CD4-positive, alpha-beta T cell (primary cell): ENCODE measurements at regions not wholly inside any gene's neighbourhood (a gene's known extent, or its start where the extent isn't known, plus 50 kb on each side); places are given as distances from the start of the nearest gene placed in this dataset.

Source experiments
- ATAC-seq: fragments of 200-7000 bp; cut with Tn5 transposase; one replicate; pipeline ENCODE4 v1.10.0; 2022; ENCODE audit warnings: mild to moderate bottlenecking; ENCODE audit not compliant: poor library complexity
- CTCF ChIA-PET: fragments of 350-600 bp; sonication (Branson Sonifier 250); formaldehyde crosslinking; loops from one replicate; lab custom pipeline; 2021; ENCODE audit warnings: antibody characterized with exemption, inconsistent platforms; lab: Charles Lee
- POLR2A ChIA-PET: fragments of 350-600 bp; sonication (Branson Sonifier 250); formaldehyde crosslinking; loops from one replicate; lab custom pipeline; 2021; ENCODE audit warnings: antibody characterized with exemption, inconsistent platforms; lab: Charles Lee
- DNase-seq, 14 experiments: peaks; one replicate each; pipeline ENCODE4 v3.0.0-alpha.2; 2013 to 2020; ENCODE audit warnings: mixed read lengths in 2 of 14
- H3K27ac ChIP-seq, 2 donors: one replicate each; pipeline versions ENCODE4 v1.5.1 to v1.7.0; 2013; ENCODE audit warnings: low read length in 2 of 2, low read depth in 1 of 2, mild to moderate bottlenecking in 1 of 2
- H3K27me3 ChIP-seq, 2 experiments: 1 replicate in 1 of 2; 2 replicates in 1 of 2; pipeline versions ENCODE4 v1.6.1 to v1.7.0; 2013; ENCODE audit warnings: low read length in 2 of 2, control low read depth in 1 of 2, mild to moderate bottlenecking in 1 of 2, moderate library complexity in 1 of 2; ENCODE audit not compliant: insufficient read depth in 2 of 2, control insufficient read depth in 1 of 2
- H3K36me3 ChIP-seq: one replicate; pipeline ENCODE4 v1.6.1; 2013; ENCODE audit warnings: low read length, control low read depth; ENCODE audit not compliant: insufficient read depth
- H3K4me1 ChIP-seq: one replicate; pipeline ENCODE4 v1.6.1; 2013; ENCODE audit warnings: low read length, control low read depth; ENCODE audit not compliant: insufficient read depth
- H3K4me3 ChIP-seq: one replicate; pipeline ENCODE4 v1.5.1; 2013; ENCODE audit warnings: mild to moderate bottlenecking, low read length, moderate library complexity
- H3K9me3 ChIP-seq, 2 experiments: 1 replicate in 1 of 2; 2 replicates in 1 of 2; pipeline versions ENCODE4 v1.6.1 to v1.7.0; 2013; ENCODE audit warnings: low read length in 2 of 2, mild to moderate bottlenecking in 2 of 2, control low read depth in 1 of 2, moderate library complexity in 1 of 2; ENCODE audit not compliant: control insufficient read depth in 1 of 2, insufficient read depth in 1 of 2
- H3K27ac Mint-ChIP-seq: one replicate; pipeline ENCODE4 v1.8.0; 2020; ENCODE audit warnings: mixed read lengths
- H3K27me3 Mint-ChIP-seq: one replicate; pipeline ENCODE4 v1.8.0; 2021; ENCODE audit warnings: mixed read lengths
- H3K36me3 Mint-ChIP-seq: one replicate; pipeline ENCODE4 v1.8.0; 2021; ENCODE audit warnings: low read depth, mixed read lengths
- H3K4me1 Mint-ChIP-seq: one replicate; pipeline ENCODE4 v1.8.0; 2021; ENCODE audit warnings: low read depth, mixed read lengths
- H3K4me3 Mint-ChIP-seq: one replicate; pipeline ENCODE4 v1.8.0; 2020; ENCODE audit warnings: mild to moderate bottlenecking, mixed read lengths
- H3K9me3 Mint-ChIP-seq: one replicate; pipeline ENCODE4 v1.8.0; 2020; ENCODE audit warnings: mixed read lengths
- CTCF ChIP-seq: fragments of 200-600 bp; IDR thresholded peaks from one replicate; pipeline ENCODE4 v1.8.0; 2022; ENCODE audit warnings: antibody characterized with exemption, mild to moderate bottlenecking
- intact Hi-C, 2 experiments: fragments of 100-400 bp; cut with DNase I in 1 of 2; cut with micrococcal nuclease in 1 of 2; formaldehyde crosslinking; loops; one replicate each; pipeline versions ENCODE4 v1.15.1 to v1.9.0; 2023 to 2025; cut with DNase I, micrococcal nuclease

GRCh38 chr5:9877488-9877887, 247.3 kb upstream of the TAS2R1 start:
- no peaks in the 10 kb centered on the region for H3K27me3 ChIP-seq
- ChIA-PET CTCF (no interaction called here), POLR2A (no interaction called here)
- H3K36me3 ChIP-seq, result no peaks in the 10 kb centered on the region
- Mint-ChIP-seq H3K36me3 (no peaks in the 10 kb centered on the region), H3K27ac (no peak overlapping the region), H3K9me3 (peaks cover 3% of the 10 kb centered on the region), H3K4me1 (no peaks in the 10 kb centered on the region), H3K4me3 (no peak overlapping the region), H3K27me3 (no peaks in the 10 kb centered on the region)
- peaks cover 0 to 3% of the 10 kb centered on the region in 2 experiments for H3K9me3 ChIP-seq
- DNase-seq (no peak), ATAC-seq (no peak)
- TF ChIP-seq CTCF, result no peak
- H3K27ac ChIP-seq, result no peak overlapping the region
- no peak overlapping the region for H3K4me3 ChIP-seq
- intact Hi-C loops, result no loop called here
- no peaks in the 10 kb centered on the region for H3K4me1 ChIP-seq

- Mint-ChIP-seq H3K9me3 (peaks cover 3% of the 10 kb centered on the region), H3K4me1 (no peaks in the 10 kb centered on the region), H3K27me3 (no peaks in the 10 kb centered on the region), H3K27ac (no peak overlapping the region), H3K36me3 (no peaks in the 10 kb centered on the region), H3K4me3 (no peak overlapping the region)
- intact Hi-C loops, result no loop called here
- ChIA-PET CTCF (no interaction called here), POLR2A (no interaction called here)
- Histone ChIP-seq H3K27ac (no peak overlapping the region), H3K4me1 (no peaks in the 10 kb centered on the region), H3K27me3 (no peaks in the 10 kb centered on the region), H3K9me3 (peaks cover 0 to 3% of the 10 kb centered on the region in 2 experiments), H3K4me3 (no peak overlapping the region), H3K36me3 (no peaks in the 10 kb centered on the region)
- ATAC-seq, result no peak
- DNase-seq, result no peak
- TF ChIP-seq CTCF, result no peak
Measured at GRCh38 chr5:9876451-9876850, 246.3 kb upstream of the TAS2R1 start.

GRCh38 chr5:9869616-9870288, 239.6 kb upstream of the TAS2R1 start:
- TF ChIP-seq CTCF, result no peak
- intact Hi-C loops, result no loop called here
- Mint-ChIP-seq H3K36me3 (no peaks in the 10 kb centered on the region), H3K9me3 (peaks cover 18% of the 10 kb centered on the region), H3K4me3 (no peak overlapping the region), H3K27ac (no peak overlapping the region), H3K4me1 (no peaks in the 10 kb centered on the region), H3K27me3 (no peaks in the 10 kb centered on the region)
- Histone ChIP-seq H3K36me3 (no peaks in the 10 kb centered on the region), H3K4me1 (no peaks in the 10 kb centered on the region), H3K9me3 (peaks cover 7 to 14% of the 10 kb centered on the region in 2 experiments), H3K27ac (no peak overlapping the region), H3K27me3 (no peaks in the 10 kb centered on the region), H3K4me3 (no peak overlapping the region)
- no peak for ATAC-seq
- ChIA-PET CTCF (no interaction called here), POLR2A (no interaction called here)
- DNase-seq, result no peak
